Suprapubic skin (tissue), 3 donors: ENCODE measurements at regions not wholly inside any gene's neighbourhood (a gene's known extent, or its start where the extent isn't known, plus 50 kb on each side); places are given as distances from the start of the nearest gene placed in this dataset.

Experiments used
- POLR2AphosphoS5 ChIP-seq, 3 donors: sonication (generic); formaldehyde crosslinking; IDR thresholded peaks; one replicate each; pipeline ENCODE4 v1.6.1; 2017; ENCODE audit warnings: antibody characterized with exemption in 3 of 3
- TF ChIP-seq, protein P1 (sequence below), 2 donors: fragments of 200-600 bp in 1 of 2; fragments of 450-650 bp in 1 of 2; sonication (generic) in 1 of 2; IDR thresholded peaks; one replicate each; pipeline ENCODE4 v1.5.1; 2016 to 2019; ENCODE audit warnings: antibody characterized with exemption in 2 of 2, mild to moderate bottlenecking in 1 of 2, moderate library complexity in 1 of 2

DNA sequence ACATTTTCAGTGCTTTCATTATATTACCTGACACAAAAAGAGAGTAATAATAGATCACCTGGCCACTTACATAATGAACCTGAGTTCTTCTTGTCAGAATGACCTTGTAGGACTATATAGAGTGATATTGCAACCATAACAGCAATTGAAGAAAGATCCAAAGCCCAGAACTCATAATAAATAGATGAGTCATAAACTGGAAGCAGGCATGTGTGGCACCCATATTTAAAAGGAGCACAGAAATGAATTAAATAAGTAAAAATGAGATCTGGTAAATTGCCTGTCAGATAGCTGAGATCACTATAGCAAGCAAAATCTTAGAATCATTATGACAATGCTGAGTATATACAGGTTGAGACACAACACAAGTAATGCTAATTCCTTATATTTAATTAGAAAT lies 331.8 kb downstream of the AASDHPPT start:
- no peak for TF ChIP-seq POLR2AphosphoS5 (IDR thresholded peaks at IDR 0.05)
- TF ChIP-seq, protein P1, sequence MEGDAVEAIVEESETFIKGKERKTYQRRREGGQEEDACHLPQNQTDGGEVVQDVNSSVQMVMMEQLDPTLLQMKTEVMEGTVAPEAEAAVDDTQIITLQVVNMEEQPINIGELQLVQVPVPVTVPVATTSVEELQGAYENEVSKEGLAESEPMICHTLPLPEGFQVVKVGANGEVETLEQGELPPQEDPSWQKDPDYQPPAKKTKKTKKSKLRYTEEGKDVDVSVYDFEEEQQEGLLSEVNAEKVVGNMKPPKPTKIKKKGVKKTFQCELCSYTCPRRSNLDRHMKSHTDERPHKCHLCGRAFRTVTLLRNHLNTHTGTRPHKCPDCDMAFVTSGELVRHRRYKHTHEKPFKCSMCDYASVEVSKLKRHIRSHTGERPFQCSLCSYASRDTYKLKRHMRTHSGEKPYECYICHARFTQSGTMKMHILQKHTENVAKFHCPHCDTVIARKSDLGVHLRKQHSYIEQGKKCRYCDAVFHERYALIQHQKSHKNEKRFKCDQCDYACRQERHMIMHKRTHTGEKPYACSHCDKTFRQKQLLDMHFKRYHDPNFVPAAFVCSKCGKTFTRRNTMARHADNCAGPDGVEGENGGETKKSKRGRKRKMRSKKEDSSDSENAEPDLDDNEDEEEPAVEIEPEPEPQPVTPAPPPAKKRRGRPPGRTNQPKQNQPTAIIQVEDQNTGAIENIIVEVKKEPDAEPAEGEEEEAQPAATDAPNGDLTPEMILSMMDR (IDR thresholded peaks at IDR 0.05): no peak
